Neural cell (in vitro differentiated cells): ENCODE measurements at regions not wholly inside any gene's neighbourhood (a gene's known extent, or its start where the extent isn't known, plus 50 kb on each side); places are given as distances from the start of the nearest gene placed in this dataset.

Experiments
- H2AFZ ChIP-seq: fragments of 200-600, 300-800 bp; sonication (generic), shearing (Covaris generic); 2 replicates; pipeline ENCODE4 v1.6.0; 2014; ENCODE audit warnings: low read depth, mild to moderate bottlenecking, antibody characterized with exemption, low read length, moderate library complexity
- H3F3A ChIP-seq: fragments of 200-600 bp; shearing (Covaris generic); 2 replicates; pipeline ENCODE4 v1.6.1; 2016; ENCODE audit warnings: mild to moderate bottlenecking, moderate library complexity, mixed read lengths, antibody characterized with exemption, low read length; ENCODE audit not compliant: insufficient read depth, poor library complexity, severe bottlenecking
- H3K27ac ChIP-seq: fragments of 200-600, 300-800 bp; sonication (generic), shearing (Covaris generic); 2 replicates; pipeline ENCODE4 v1.5.1; 2014; ENCODE audit warnings: mild to moderate bottlenecking, low read length, moderate library complexity
- H3K27me3 ChIP-seq: fragments of 300-800, 200-600 bp; sonication (generic), shearing (Covaris generic); 2 replicates; pipeline ENCODE4 v1.6.0; 2014; ENCODE audit warnings: mild to moderate bottlenecking, low read depth, low read length, moderate library complexity; ENCODE audit not compliant: insufficient read depth
- H3K36me3 ChIP-seq: fragments of 300-800, 200-600 bp; sonication (generic), shearing (Covaris generic); 2 replicates; pipeline ENCODE4 v1.5.1; 2014; ENCODE audit warnings: mild to moderate bottlenecking, antibody characterized with exemption, low read length, moderate library complexity; ENCODE audit not compliant: insufficient read depth
- H3K4me2 ChIP-seq: fragments of 300-800, 200-600 bp; sonication (generic), shearing (Covaris generic); 2 replicates; pipeline ENCODE4 v1.6.0; 2014; ENCODE audit warnings: mild to moderate bottlenecking, low read length
- H3K4me3 ChIP-seq: fragments of 300-800, 200-600 bp; sonication (generic), shearing (Covaris generic); 2 replicates; pipeline ENCODE4 v1.5.1; 2014; ENCODE audit warnings: mild to moderate bottlenecking, low read length, moderate library complexity
- H3K79me2 ChIP-seq: fragments of 200-600 bp; shearing (Covaris generic); replicated peaks from 2 replicates; pipeline ENCODE4 v1.6.0; 2014; ENCODE audit warnings: mild to moderate bottlenecking, low read length, moderate library complexity; ENCODE audit not compliant: insufficient read depth
- H3K9ac ChIP-seq: fragments of 300-800, 200-600 bp; sonication (generic), shearing (Covaris generic); 2 replicates; pipeline ENCODE4 v1.6.1; 2016; ENCODE audit warnings: mild to moderate bottlenecking, low read length, mixed read lengths
- H3K9me2 ChIP-seq: fragments of 200-600 bp; shearing (Covaris generic); 2 replicates; pipeline ENCODE4 v1.6.1; 2016; ENCODE audit warnings: mild to moderate bottlenecking, low read length, mixed read lengths; ENCODE audit not compliant: insufficient read depth
- H3K9me3 ChIP-seq: fragments of 200-600, 300-800 bp; sonication (generic), shearing (Covaris generic); 2 replicates; pipeline ENCODE4 v1.6.1; 2016; ENCODE audit warnings: mild to moderate bottlenecking, mixed run types, low read length, moderate library complexity, mixed read lengths
- H4K20me1 ChIP-seq: fragments of 200-600 bp; shearing (Covaris generic); 2 replicates; pipeline ENCODE4 v1.6.1; 2016; ENCODE audit warnings: mild to moderate bottlenecking, mixed run types; ENCODE audit not compliant: insufficient read depth
- EP300 ChIP-seq: fragments of 450-650 bp; conservative IDR thresholded peaks from 2 replicates; pipeline ENCODE4 v1.6.1; 2014; ENCODE audit warnings: antibody characterized with exemption, mild to moderate bottlenecking, moderate library complexity; ENCODE audit not compliant: poor library complexity, severe bottlenecking
- EZH2 ChIP-seq: fragments of 200-600, 300-800 bp; shearing (Covaris generic), sonication (generic); IDR thresholded peaks from 2 replicates; pipeline ENCODE4 v1.6.1; 2014; ENCODE audit warnings: antibody characterized with exemption, low read length, borderline replicate concordance, mild to moderate bottlenecking; ENCODE audit not compliant: insufficient read depth, poor library complexity, severe bottlenecking
- MXI1 ChIP-seq: fragments of 450-650 bp; conservative IDR thresholded peaks from 2 replicates; pipeline ENCODE4 v1.6.1; 2014; ENCODE audit warnings: antibody characterized with exemption, mild to moderate bottlenecking; ENCODE audit not compliant: poor library complexity, severe bottlenecking
- POLR2AphosphoS5 ChIP-seq: IDR thresholded peaks from 2 replicates; pipeline ENCODE4 v1.6.1; 2012
- RAD21 ChIP-seq: fragments of 450-650 bp; conservative IDR thresholded peaks from 2 replicates; pipeline ENCODE4 v1.6.1; 2014; ENCODE audit warnings: antibody characterized with exemption, mild to moderate bottlenecking, moderate library complexity
- SMC3 ChIP-seq: fragments of 450-650 bp; conservative IDR thresholded peaks from 2 replicates; pipeline ENCODE4 v1.6.1; 2014; ENCODE audit warnings: antibody characterized with exemption, mild to moderate bottlenecking, moderate library complexity; ENCODE audit not compliant: poor library complexity
- TAF1 ChIP-seq: IDR thresholded peaks from 2 replicates; pipeline ENCODE4 v1.6.1; 2012; ENCODE audit warnings: low read depth
- TF ChIP-seq, protein P1 (sequence below): fragments of 450-650 bp; IDR thresholded peaks from 2 replicates; pipeline ENCODE4 v1.5.1; 2014; ENCODE audit warnings: antibody characterized with exemption, mild to moderate bottlenecking, moderate library complexity; ENCODE audit not compliant: poor library complexity, severe bottlenecking
- TF ChIP-seq, protein P2 (sequence below): IDR thresholded peaks from 2 replicates; pipeline ENCODE4 v1.6.1; 2012; ENCODE audit warnings: borderline replicate concordance

DNA sequence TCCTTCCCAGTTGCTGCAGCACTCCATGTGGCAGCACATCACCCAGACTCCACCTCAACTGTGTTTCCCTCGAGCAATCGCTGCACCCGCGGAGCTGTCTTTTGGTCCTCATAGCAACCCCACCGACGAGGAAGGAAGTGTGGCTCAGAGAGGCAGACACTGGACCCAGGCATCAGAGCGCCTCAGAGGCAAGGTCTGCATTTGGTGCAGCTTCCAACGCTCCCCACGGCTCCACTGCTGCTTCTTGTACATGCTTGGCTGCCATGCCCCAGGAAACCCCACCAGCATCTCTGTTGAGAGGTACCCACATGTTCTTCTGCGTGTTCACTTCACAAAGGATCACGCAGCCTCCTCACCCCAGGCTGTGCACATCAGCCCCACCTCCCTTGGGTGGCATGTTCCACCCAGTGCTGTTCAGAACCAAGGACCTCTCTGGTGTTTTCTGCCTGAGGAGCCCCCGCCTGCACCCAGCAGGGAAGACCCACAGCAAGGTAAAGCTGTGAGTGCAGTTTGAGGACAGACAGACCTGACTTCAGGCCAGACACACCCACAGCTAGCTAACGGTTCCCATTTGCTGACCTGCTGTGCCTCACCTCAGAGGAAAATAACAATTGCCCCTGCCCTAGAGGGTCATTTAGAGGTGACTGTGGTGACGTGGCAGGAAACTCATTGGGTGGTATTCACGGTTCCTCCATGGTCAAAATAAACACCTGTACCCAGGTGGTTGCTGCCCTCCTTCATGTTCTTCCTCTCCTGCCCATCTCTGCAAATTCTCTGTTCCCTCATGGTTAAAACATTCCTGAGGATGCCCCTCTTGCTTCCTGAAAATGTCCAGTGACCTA, 326.3 kb upstream of the MYT1L start:
- no peak overlapping the region for H3K9ac ChIP-seq
- no peaks in the 10 kb centered on the region for H4K20me1 ChIP-seq
- no peak overlapping the region for H3K27ac ChIP-seq
- H3K9me3 ChIP-seq: no peaks in the 10 kb centered on the region
- no peaks in the 10 kb centered on the region for H3K9me2 ChIP-seq
- H3K79me2 ChIP-seq: no peaks in the 10 kb centered on the region
- no peaks in the 10 kb centered on the region for H3K27me3 ChIP-seq
- no peak overlapping the region for H3K4me2 ChIP-seq
- no peaks in the 10 kb centered on the region for H3F3A ChIP-seq
- TF ChIP-seq RAD21 (no peak), POLR2AphosphoS5 (no peak), EZH2 (no peak), TAF1 (no peak), SMC3 (no peak), EP300 (no peak), MXI1 (no peak)
- TF ChIP-seq, protein P1, sequence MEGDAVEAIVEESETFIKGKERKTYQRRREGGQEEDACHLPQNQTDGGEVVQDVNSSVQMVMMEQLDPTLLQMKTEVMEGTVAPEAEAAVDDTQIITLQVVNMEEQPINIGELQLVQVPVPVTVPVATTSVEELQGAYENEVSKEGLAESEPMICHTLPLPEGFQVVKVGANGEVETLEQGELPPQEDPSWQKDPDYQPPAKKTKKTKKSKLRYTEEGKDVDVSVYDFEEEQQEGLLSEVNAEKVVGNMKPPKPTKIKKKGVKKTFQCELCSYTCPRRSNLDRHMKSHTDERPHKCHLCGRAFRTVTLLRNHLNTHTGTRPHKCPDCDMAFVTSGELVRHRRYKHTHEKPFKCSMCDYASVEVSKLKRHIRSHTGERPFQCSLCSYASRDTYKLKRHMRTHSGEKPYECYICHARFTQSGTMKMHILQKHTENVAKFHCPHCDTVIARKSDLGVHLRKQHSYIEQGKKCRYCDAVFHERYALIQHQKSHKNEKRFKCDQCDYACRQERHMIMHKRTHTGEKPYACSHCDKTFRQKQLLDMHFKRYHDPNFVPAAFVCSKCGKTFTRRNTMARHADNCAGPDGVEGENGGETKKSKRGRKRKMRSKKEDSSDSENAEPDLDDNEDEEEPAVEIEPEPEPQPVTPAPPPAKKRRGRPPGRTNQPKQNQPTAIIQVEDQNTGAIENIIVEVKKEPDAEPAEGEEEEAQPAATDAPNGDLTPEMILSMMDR: no peak
- TF ChIP-seq, protein P2, sequence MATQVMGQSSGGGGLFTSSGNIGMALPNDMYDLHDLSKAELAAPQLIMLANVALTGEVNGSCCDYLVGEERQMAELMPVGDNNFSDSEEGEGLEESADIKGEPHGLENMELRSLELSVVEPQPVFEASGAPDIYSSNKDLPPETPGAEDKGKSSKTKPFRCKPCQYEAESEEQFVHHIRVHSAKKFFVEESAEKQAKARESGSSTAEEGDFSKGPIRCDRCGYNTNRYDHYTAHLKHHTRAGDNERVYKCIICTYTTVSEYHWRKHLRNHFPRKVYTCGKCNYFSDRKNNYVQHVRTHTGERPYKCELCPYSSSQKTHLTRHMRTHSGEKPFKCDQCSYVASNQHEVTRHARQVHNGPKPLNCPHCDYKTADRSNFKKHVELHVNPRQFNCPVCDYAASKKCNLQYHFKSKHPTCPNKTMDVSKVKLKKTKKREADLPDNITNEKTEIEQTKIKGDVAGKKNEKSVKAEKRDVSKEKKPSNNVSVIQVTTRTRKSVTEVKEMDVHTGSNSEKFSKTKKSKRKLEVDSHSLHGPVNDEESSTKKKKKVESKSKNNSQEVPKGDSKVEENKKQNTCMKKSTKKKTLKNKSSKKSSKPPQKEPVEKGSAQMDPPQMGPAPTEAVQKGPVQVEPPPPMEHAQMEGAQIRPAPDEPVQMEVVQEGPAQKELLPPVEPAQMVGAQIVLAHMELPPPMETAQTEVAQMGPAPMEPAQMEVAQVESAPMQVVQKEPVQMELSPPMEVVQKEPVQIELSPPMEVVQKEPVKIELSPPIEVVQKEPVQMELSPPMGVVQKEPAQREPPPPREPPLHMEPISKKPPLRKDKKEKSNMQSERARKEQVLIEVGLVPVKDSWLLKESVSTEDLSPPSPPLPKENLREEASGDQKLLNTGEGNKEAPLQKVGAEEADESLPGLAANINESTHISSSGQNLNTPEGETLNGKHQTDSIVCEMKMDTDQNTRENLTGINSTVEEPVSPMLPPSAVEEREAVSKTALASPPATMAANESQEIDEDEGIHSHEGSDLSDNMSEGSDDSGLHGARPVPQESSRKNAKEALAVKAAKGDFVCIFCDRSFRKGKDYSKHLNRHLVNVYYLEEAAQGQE: no peak
- no peaks in the 10 kb centered on the region for H3K36me3 ChIP-seq
- H2AFZ ChIP-seq: no peak overlapping the region
- H3K4me3 ChIP-seq: no peak overlapping the region

DNA sequence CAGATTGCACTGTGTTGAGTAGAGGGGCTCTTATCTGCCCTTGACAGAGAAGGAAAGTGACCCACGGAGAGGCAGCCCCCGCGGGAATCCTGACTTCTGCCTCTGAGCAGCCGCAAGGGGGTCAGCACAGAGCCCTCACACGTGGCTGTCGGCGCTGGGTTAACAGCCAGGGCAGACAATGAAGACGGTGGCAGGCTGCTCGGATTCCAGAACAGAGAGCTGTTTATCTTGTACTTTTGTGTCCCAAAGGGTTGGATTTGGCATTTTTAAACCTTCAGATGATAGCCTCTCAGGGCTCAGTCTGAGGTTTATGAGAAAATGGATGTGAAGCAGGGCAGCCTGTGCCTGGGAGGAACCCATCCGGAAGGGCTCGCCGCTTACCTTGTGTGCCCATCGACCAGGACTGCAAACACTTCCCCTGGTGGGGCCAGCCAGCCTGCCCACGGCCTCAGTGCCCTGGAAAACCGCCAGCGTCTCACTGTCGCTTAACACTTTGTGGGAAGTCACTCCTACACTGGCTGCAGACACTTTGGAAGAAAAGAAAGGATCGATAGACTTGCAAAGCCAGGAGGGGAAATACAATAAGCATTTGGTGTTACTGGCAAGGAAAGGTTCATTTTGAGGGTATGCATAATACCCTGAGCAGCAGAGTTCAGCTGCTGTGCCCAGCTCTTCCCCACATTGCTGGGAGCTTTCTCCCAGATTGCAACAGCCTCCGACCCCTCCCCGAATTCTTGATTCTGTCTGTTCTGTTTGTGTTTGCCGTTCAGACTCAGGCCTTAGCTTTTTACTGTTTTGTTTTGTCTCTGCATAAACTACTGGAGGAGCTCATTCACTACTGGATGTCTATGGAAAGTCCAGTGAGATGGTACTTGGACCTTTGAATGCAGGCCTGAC, 325.3 kb upstream of the MYT1L start:
- Histone ChIP-seq H3K4me2 (no peak overlapping the region), H3K9ac (no peak overlapping the region), H2AFZ (no peak overlapping the region), H4K20me1 (no peaks in the 10 kb centered on the region), H3K27me3 (no peaks in the 10 kb centered on the region), H3K27ac (no peak overlapping the region), H3K9me2 (no peaks in the 10 kb centered on the region), H3F3A (no peaks in the 10 kb centered on the region), H3K4me3 (no peak overlapping the region), H3K79me2 (no peaks in the 10 kb centered on the region), H3K9me3 (no peaks in the 10 kb centered on the region), H3K36me3 (no peaks in the 10 kb centered on the region)
- no peak for TF ChIP-seq TAF1
- TF ChIP-seq, protein P2: no peak
- TF ChIP-seq SMC3: no peak
- no peak for TF ChIP-seq RAD21
- TF ChIP-seq POLR2AphosphoS5: no peak
- TF ChIP-seq EZH2: no peak
- TF ChIP-seq, protein P1: no peak
- TF ChIP-seq MXI1: no peak
- TF ChIP-seq EP300: no peak
